Smooth muscle cell (in vitro differentiated cells): ENCODE measurements at regions not wholly inside any gene's neighbourhood (a gene's known extent, or its start where the extent isn't known, plus 50 kb on each side); places are given as distances from the start of the nearest gene placed in this dataset.
"Not testable (repeated sequence)": the region's sequence is repeated elsewhere in the genome, so short reads cannot be mapped to it uniquely, and the experiment has no call there.

Experiments used
- DNase-seq: peaks from one replicate; lab custom pipeline; 2025; ENCODE audit not compliant: unreplicated experiment; lab: John Stamatoyannopoulos, UW
- H2AFZ ChIP-seq: fragments of 200-600 bp; sonication (generic); 2 replicates; pipeline ENCODE4 v1.6.0; 2016; ENCODE audit warnings: antibody characterized with exemption, low read depth, mild to moderate bottlenecking
- H3F3A ChIP-seq: fragments of 200-600 bp; sonication (generic); 2 replicates; pipeline ENCODE4 v1.6.0; 2017; ENCODE audit warnings: antibody characterized with exemption, low read depth
- H3K27ac ChIP-seq: fragments of 200-600 bp; sonication (generic); 2 replicates; pipeline ENCODE4 v1.5.1; 2016; ENCODE audit warnings: low read depth, mild to moderate bottlenecking
- H3K27me3 ChIP-seq: fragments of 200-600 bp; sonication (generic); 2 replicates; pipeline ENCODE4 v1.6.1; 2016; ENCODE audit warnings: low read depth, mild to moderate bottlenecking
- H3K36me3 ChIP-seq: fragments of 200-600 bp; sonication (generic); 2 replicates; pipeline ENCODE4 v1.5.1; 2016; ENCODE audit warnings: low read depth
- H3K4me1 ChIP-seq: fragments of 200-600 bp; sonication (generic); 2 replicates; pipeline ENCODE4 v1.5.1; 2016; ENCODE audit warnings: low read depth
- H3K4me2 ChIP-seq: fragments of 200-600 bp; sonication (generic); 2 replicates; pipeline ENCODE4 v1.6.0; 2016; ENCODE audit warnings: mild to moderate bottlenecking
- H3K4me3 ChIP-seq: fragments of 200-600 bp; sonication (generic); 2 replicates; pipeline ENCODE4 v1.5.1; 2016; ENCODE audit warnings: mild to moderate bottlenecking
- H3K79me2 ChIP-seq: fragments of 200-600 bp; sonication (generic); 2 replicates; pipeline ENCODE4 v1.6.0; 2016; ENCODE audit warnings: low read depth, mild to moderate bottlenecking
- H3K9ac ChIP-seq: fragments of 200-600 bp; sonication (generic); 2 replicates; pipeline ENCODE4 v1.6.0; 2016; ENCODE audit warnings: low read depth
- H3K9me3 ChIP-seq: fragments of 200-600 bp; sonication (generic); replicated peaks from 2 replicates; pipeline ENCODE4 v1.5.1; 2016; ENCODE audit warnings: low read depth
- H4K20me1 ChIP-seq: fragments of 200-600 bp; sonication (generic); 2 replicates; pipeline ENCODE4 v1.6.0; 2016; ENCODE audit warnings: low read depth
- CTCF ChIP-seq: fragments of 200-600 bp; sonication (generic); IDR thresholded peaks from 2 replicates; pipeline ENCODE4 v1.5.1; 2017; ENCODE audit warnings: borderline replicate concordance, mild to moderate bottlenecking, antibody characterized with exemption; ENCODE audit not compliant: insufficient read depth, poor library complexity, severe bottlenecking
- WGBS: methylation state at CpG from one replicate; pipeline ENCODE4 v1.1.7; 2016; ENCODE audit warnings: low lambda C conversion rate; 5-methylcytosine and 5-hydroxymethylcytosine counted together

DNA sequence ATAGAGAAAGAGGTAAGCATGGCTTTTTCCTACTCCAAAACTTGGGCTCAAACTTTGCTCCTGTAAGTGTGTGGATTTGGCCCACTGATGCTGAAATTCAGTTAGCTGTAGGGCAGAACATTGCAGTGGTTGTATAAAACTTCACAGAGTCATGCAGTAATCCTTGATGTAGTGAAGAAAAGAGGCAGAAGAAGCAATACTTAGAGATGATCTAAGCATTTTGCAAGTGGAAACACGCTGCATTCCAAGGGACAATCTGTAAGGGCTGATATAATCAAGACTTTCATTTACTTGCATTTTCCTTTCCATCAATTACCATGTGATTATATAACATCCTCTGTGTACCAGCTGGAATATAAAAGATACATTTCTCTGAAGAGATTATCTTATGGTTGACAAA, 338.8 kb downstream of the DNAJB9 start:
- Histone ChIP-seq H4K20me1 (no peaks in the 10 kb centered on the region), H2AFZ (no peak overlapping the region), H3K36me3 (no peaks in the 10 kb centered on the region), H3K9ac (no peak overlapping the region), H3K27ac (no peak overlapping the region), H3K4me1 (no peaks in the 10 kb centered on the region), H3F3A (no peaks in the 10 kb centered on the region), H3K27me3 (no peaks in the 10 kb centered on the region), H3K9me3 (no peaks in the 10 kb centered on the region), H3K4me3 (no peak overlapping the region), H3K4me2 (no peak overlapping the region), H3K79me2 (no peaks in the 10 kb centered on the region)
- 58% methylated on average over 1 of the region's 1 CpG for WGBS
- no peak for TF ChIP-seq CTCF
- no peak for DNase-seq

- H4K20me1 ChIP-seq, result no peaks in the 10 kb centered on the region
- no peak overlapping the region for H2AFZ ChIP-seq
- no peaks in the 10 kb centered on the region for H3F3A ChIP-seq
- DNase-seq, result no peak
- no peaks in the 10 kb centered on the region for H3K4me1 ChIP-seq
- peaks cover 6% of the 10 kb centered on the region for H3K9me3 ChIP-seq
- no peak overlapping the region for H3K27ac ChIP-seq
- no peak for TF ChIP-seq CTCF
- no peak overlapping the region for H3K4me2 ChIP-seq
- H3K9ac ChIP-seq, result no peak overlapping the region
- no peaks in the 10 kb centered on the region for H3K27me3 ChIP-seq
- no peaks in the 10 kb centered on the region for H3K36me3 ChIP-seq
- H3K4me3 ChIP-seq, result no peak overlapping the region
- WGBS, result 87% methylated on average over 1 of the region's 1 CpG
- H3K79me2 ChIP-seq, result no peaks in the 10 kb centered on the region
These were observed 341.3 kb downstream of the DNAJB9 start for GRCh38 chr7:108911016-108911415.

GRCh38 chr7:108920490-108920889, 350.8 kb downstream of the DNAJB9 start:
- Histone ChIP-seq H3F3A (no peaks in the 10 kb centered on the region), H3K4me3 (no peak overlapping the region), H3K4me2 (no peak overlapping the region), H3K9ac (no peak overlapping the region), H4K20me1 (no peaks in the 10 kb centered on the region), H2AFZ (no peak overlapping the region), H3K9me3 (no peaks in the 10 kb centered on the region), H3K4me1 (no peaks in the 10 kb centered on the region), H3K27ac (no peak overlapping the region), H3K27me3 (no peaks in the 10 kb centered on the region), H3K79me2 (no peaks in the 10 kb centered on the region), H3K36me3 (no peaks in the 10 kb centered on the region)
- TF ChIP-seq CTCF, result no peak
- no peak for DNase-seq
- 71% methylated on average over 1 of the region's 1 CpG for WGBS

GRCh38 chr7:108943048-108943447, 373.4 kb downstream of the DNAJB9 start:
- not testable (repeated sequence) for H3F3A ChIP-seq, H3K9ac ChIP-seq, H2AFZ ChIP-seq, H3K79me2 ChIP-seq, H3K9me3 ChIP-seq, H3K4me1 ChIP-seq, H3K27me3 ChIP-seq, H3K4me3 ChIP-seq, H3K36me3 ChIP-seq, H3K27ac ChIP-seq, H3K4me2 ChIP-seq, H4K20me1 ChIP-seq, DNase-seq
- WGBS, result 92% methylated on average over 14 of the region's 14 CpGs
